ENCODE measurements at regions not wholly inside any gene's neighbourhood (a gene's known extent, or its start where the extent isn't known, plus 50 kb on each side); places are given as distances from the start of the nearest gene placed in this dataset.

DNA sequence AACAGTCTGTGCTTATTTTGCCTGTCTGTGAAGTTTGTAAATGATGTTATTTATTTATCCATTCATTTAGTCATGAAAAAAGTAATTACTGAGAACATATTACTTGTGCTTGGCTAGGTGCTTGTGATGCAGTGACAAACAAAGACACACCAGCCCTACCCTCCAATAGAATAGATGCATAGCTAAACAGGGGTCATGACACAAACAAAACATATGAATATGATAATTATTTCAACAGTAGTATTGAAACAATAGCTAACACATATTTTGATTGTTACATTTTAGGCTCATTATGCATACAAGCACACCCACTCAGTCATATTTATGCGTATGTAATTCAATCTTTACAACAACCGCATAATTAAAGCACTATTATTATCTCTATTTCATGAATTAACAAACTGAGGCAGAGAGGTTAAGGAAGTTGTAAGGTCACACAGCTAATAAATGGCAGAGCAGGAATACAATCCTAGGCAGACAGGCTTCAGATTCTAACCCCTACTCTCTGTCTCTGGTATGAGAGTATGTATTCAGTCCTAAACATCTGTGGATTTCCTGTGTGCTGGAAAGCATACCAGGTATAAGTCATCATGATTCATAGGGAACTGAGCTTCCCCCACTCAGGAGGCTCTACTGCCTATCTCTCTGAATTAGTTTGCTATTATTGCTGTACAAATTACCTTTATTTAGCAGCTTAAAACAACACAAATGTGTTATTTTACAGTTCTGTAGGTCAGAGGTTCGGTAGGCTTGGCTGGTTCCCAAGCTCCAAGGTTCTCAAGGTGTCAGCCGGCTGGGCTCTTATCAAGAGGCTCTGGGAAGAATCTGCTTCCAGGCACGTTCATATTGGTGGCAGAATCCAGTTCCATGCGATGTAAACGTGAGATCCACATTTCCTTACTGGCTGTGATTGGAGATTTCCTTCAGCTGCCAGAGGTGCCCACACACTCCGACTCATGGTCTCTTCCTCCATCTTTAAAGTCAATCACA lies 509.4 kb downstream of the GALC start:
- no peak for DNase-seq (ENCODE audit: low read depth)
- no peak for TF ChIP-seq CTCF (IDR thresholded peaks at IDR 0.05; ENCODE audit: low read depth, low read length, missing control alignments)
- no peak overlapping the region for H3K4me3 ChIP-seq (ENCODE audit: low read depth, low read length)

- no peak for TF ChIP-seq CTCF (IDR thresholded peaks at IDR 0.05; ENCODE audit: low read depth, low read length, missing control alignments)
- DNase-seq (ENCODE audit: low read depth), result no peak
- no peak overlapping the region for H3K4me3 ChIP-seq (ENCODE audit: low read depth, low read length)
Measured at GRCh38 chr14:87468531-87468930, 524.5 kb downstream of the GALC start.

DNA sequence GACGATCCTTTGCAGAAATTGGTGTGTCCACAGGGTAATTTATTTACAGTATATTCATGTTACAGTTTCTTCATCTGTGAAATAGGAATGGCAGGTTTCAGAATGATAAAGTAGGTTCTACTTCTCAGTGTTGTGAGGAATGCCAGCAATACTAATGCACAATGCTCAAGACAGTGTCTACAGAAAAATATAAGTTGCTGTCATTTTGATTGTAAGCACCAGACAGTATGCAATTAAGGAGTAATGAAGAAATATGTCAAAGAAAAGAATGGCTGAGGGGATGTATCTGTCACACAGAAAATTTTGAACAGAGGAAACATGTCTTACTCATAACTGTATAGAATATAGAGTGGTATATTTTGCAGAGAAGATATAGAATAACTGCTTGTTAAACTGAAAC lies 525.4 kb downstream of the GALC start:
- DNase-seq (ENCODE audit: low read depth), result no peak
- TF ChIP-seq CTCF (IDR thresholded peaks at IDR 0.05; ENCODE audit: low read depth, low read length, missing control alignments), result no peak
- no peak overlapping the region for H3K4me3 ChIP-seq (ENCODE audit: low read depth, low read length)

DNA sequence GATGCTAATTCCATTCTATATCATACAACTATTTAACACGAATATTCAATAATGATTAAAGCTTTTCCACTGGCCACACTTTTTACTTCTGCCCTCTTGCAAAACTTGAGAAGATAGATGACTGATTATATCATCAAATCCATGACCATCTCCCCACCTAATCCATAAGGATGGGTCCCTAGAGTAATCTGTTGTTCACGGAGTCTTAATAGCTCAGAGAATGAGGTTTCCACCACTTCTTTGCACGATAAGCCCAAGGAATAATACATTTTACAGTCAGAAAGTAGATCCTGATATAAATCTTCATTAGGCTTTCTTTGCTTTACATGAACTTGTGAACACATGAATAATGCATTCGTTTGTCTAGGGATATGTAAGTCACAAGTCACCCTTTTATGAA lies 527.2 kb downstream of the GALC start:
- DNase-seq (ENCODE audit: low read depth), result no peak
- no peak for TF ChIP-seq CTCF (IDR thresholded peaks at IDR 0.05; ENCODE audit: low read depth, low read length, missing control alignments)

GRCh38 chr14:87461704-87462103 lies 531.3 kb downstream of the GALC start:
- DNase-seq (ENCODE audit: low read depth), result no peak
- no peak overlapping the region for H3K4me3 ChIP-seq (ENCODE audit: low read depth, low read length)
- TF ChIP-seq CTCF (IDR thresholded peaks at IDR 0.05; ENCODE audit: low read depth, low read length, missing control alignments), result no peak

More for the DNA sequence above, 527.2 kb downstream of the GALC start:
- no peak overlapping the region for H3K4me3 ChIP-seq (ENCODE audit: low read depth, low read length)

DNA sequence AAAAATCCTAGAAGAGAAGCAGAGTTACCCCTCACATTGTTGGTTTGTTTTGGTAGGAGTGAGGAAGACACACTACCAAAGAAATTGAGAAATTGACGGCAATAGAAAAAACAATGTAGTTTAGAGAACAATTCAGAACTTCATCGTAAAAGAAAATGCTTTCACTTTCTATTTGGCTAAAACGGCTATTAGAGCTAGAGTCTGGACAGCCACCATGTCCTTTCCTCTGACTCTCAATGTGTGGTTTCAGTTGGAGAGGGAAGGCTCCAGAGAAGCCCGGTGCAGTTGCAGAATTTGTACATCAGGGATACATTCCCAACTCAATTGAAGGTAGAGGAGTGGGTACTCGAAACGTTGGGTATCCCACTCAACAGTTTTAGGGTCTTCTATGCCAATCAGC lies 535.3 kb downstream of the GALC start:
- no peak overlapping the region for H3K4me3 ChIP-seq (ENCODE audit: low read depth, low read length)
- TF ChIP-seq CTCF (IDR thresholded peaks at IDR 0.05; ENCODE audit: low read depth, low read length, missing control alignments), result no peak
- DNase-seq (ENCODE audit: low read depth), result no peak

- DNase-seq (ENCODE audit: low read depth), result no peak
- TF ChIP-seq CTCF (IDR thresholded peaks at IDR 0.05; ENCODE audit: low read depth, low read length, missing control alignments), result no peak
- H3K4me3 ChIP-seq (ENCODE audit: low read depth, low read length), result no peak overlapping the region
Measured at GRCh38 chr14:87450193-87450592, 542.8 kb downstream of the GALC start.
